ENCODE measurements at regions not wholly inside any gene's neighbourhood (a gene's known extent, or its start where the extent isn't known, plus 50 kb on each side); places are given as distances from the start of the nearest gene placed in this dataset.

DNA sequence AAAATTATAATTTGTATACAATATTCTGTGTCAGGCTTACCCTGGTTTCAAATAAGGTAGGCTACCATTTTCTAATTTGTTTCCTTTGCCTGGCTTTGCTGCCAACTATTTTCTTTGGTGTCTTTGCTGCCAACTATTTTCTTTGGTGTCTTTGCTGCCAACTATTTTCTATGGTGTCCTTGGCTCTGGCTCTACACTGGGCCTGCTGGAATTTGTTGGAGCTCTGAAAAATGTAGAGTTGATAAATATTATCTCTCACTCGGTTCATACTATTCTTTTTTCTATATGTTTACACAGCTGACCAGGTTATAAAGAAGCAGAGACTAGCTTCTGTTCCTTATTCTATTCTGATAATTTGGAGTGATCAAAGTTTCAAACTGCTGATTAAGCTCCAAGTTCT, 768.0 kb upstream of the PHF14 start:
- no peak for TF ChIP-seq CTCF (IDR thresholded peaks at IDR 0.05)
- TF ChIP-seq POLR2A (IDR thresholded peaks at IDR 0.05), result no peak
- no peak for TF ChIP-seq POLR2AphosphoS5 (IDR thresholded peaks at IDR 0.05)
- no peak for TF ChIP-seq EP300 (IDR thresholded peaks at IDR 0.05)

All from upper lobe of left lung (tissue), 4 donors.